ENCODE measurements at regions not wholly inside any gene's neighbourhood (a gene's known extent, or its start where the extent isn't known, plus 50 kb on each side); places are given as distances from the start of the nearest gene placed in this dataset.

GRCh38 chr9:89766991-89767390, 162.2 kb downstream of the GADD45G start:
- TF ChIP-seq CTCF (conservative IDR thresholded peaks at IDR 0.05; ENCODE audit: low read length) (no peak), EZH2phosphoT487 (IDR thresholded peaks at IDR 0.05; ENCODE audit: borderline replicate concordance, low read depth, low read length) (no peak)

All from OCI-LY7 (cell line).